CD1c-positive myeloid dendritic cell (primary cell): ENCODE measurements at regions not wholly inside any gene's neighbourhood (a gene's known extent, or its start where the extent isn't known, plus 50 kb on each side); places are given as distances from the start of the nearest gene placed in this dataset.
A peak's percentile ranks its signal among the peaks of the same experiment; 100 is the strongest.

Experiments used
- DNase-seq: peaks from one replicate; pipeline ENCODE4 v3.0.0-alpha.2; 2016; ENCODE audit errors: extremely low spot score

GRCh38 chr15:38073178-38073946 is 138.9 kb downstream of the TMCO5A start:
- no peak for DNase-seq

GRCh38 chr15:38074029-38074428 is 139.6 kb downstream of the TMCO5A start:
- peak; percentile 56 for DNase-seq

GRCh38 chr15:38075466-38075865 is 141.0 kb downstream of the TMCO5A start:
- DNase-seq = no peak

GRCh38 chr15:38076786-38077185 is 142.3 kb downstream of the TMCO5A start:
- DNase-seq = no peak

DNA sequence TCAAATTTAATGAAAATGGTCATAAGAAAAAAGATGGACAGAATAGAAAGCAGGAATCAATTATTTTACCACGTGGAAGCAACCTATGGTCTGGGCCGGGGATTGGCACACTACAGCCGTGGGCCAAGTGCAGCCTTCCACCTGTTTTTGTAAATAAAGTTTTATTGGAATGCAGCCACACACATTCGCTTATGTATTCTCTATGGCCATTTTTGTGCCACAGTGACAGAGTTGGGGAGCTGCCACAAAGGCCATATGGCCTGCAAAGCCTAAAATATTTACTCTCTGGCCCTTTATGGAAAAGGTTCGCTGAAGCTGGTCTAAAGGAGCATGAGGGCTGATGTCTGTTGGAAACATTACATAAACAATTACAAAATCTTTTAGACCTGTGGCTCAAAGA is 144.8 kb downstream of the TMCO5A start:
- no peak for DNase-seq

DNA sequence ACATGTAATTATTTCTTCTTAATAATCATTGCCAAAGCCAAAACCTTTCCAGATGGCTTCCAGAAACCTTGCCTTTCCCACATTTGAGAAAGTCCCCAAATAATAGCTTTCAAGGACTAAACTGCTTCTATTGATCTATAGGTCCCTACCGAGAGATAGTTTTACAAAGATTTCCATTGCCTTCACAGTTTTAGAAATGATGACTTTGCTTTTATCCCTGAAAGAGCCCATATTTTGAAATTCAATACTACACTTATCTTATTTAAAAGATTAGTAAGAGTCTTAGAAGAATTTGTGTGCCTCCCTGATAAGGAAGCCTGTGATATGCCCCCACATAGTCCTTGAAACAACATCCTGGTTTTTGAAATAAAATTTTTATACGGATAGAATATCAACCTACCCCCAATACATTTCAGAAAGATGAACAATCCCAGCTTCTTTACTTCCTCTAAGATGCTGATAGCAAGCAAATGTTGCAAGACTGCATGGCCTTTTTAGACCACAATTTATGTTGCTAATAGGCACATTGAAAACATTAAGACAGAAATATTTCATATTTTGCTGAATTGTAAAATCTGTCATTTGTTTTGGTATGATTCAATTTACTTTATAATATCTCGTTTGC is 146.3 kb downstream of the TMCO5A start:
- peak; percentile 41 for DNase-seq

GRCh38 chr15:38084289-38084688 is 149.8 kb downstream of the TMCO5A start:
- DNase-seq = peak; percentile 81

DNA sequence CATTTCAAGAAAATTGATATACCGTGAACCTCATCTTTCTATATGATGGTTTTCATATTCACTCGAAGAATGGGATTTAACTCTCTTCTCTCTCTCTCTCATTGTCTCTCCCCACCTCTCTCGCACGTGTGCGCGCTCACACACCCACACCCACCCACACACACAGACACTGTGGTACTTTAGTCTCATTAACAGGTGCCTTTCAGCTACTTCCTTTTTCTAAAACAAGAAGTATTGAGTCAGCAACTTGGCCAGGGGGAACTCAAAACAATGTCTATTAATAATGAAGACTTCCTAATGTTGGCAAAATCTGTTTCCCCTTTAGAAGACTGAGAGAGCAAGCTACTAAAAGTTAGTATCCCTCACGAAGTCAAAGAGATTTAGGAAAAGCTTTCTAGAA is 150.7 kb downstream of the TMCO5A start:
- peak; percentile 90 for DNase-seq

- DNase-seq = peak; percentile 61
Measured at GRCh38 chr15:38085931-38086568, 151.6 kb downstream of the TMCO5A start.

DNA sequence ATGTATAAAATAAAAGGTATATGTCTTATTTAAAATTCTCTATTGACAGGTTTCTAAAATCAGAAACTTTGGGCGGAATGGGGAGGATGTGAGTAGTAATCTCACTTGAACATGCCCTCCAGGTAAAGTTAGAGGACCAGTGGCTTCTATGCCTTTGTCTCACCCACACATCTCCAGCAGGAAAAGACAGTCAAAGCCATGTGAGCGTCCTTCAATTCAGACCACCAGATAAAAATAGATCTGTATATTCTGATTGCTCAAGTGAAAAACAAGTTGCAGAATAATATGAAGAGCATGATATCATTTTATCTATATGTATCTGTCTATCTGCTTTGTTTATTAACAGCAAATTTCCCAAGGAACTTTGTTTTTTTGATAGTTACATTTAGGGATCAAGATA is 152.2 kb downstream of the TMCO5A start:
- no peak for DNase-seq

GRCh38 chr15:38088971-38089370 is 154.5 kb downstream of the TMCO5A start:
- no peak for DNase-seq

- no peak for DNase-seq
Measured at GRCh38 chr15:38090223-38090622, 155.8 kb downstream of the TMCO5A start.

DNA sequence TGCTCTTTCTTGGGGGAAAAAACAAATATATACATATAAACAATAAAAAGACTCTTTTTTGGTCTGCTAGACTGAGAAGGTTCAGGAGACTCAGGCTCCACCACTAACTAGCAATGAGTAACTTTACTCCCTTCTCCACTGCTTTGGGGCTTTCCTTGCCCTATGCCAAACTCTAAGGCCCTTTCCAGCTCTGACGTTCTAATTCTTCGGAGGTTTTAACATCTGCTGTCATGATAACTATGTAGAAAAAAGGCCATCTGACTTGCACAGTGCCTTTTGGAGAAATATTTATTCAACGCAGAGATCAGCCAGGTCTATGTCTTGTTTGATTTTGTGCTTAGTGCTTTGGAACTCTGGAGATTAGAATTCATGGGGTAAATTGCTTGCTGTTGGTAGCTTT is 156.2 kb downstream of the TMCO5A start:
- no peak for DNase-seq

- no peak for DNase-seq
Measured at GRCh38 chr15:38091078-38091645, 156.7 kb downstream of the TMCO5A start.

DNA sequence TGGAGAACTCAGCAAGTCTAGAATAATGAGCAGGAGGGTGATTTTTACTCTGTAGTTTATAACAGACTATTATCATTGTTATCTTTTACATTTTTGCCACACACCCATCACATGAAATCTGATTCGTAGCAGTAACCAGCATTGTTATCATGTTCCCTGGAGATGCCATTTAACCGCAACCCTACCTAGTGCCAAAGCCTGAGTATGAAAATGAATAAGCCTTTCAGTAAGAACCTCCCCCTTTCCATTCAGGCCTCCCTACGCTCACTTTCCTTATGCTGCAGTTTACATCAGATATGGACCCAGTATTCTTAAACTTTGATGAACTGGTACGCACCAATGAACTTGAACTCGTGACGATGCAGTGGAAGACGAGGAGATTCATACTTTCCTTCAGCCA is 158.7 kb upstream of the SPRED1 start:
- no peak for DNase-seq

DNA sequence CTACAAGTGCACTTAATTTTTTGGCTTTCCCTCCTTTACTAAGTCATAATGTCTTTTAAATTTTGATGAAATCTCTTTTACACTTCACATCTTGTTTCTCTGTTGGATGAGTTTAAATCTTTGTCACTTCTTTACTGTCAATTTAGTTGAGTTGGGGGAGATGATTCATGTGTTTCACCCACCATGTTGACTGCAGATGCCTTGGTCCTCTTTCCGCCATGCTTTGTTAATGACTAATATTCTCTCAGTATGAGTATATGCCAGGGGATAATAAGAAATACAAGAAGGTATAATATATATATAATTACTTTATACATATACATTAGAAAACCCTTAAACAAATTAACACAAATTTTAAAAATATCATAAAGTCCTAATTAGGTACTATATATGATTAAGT is 149.7 kb upstream of the SPRED1 start:
- DNase-seq = no peak

- no peak for DNase-seq
Measured at GRCh38 chr15:38103564-38103963, 149.1 kb upstream of the SPRED1 start.

GRCh38 chr15:38111070-38111469 is 141.6 kb upstream of the SPRED1 start:
- no peak for DNase-seq

DNA sequence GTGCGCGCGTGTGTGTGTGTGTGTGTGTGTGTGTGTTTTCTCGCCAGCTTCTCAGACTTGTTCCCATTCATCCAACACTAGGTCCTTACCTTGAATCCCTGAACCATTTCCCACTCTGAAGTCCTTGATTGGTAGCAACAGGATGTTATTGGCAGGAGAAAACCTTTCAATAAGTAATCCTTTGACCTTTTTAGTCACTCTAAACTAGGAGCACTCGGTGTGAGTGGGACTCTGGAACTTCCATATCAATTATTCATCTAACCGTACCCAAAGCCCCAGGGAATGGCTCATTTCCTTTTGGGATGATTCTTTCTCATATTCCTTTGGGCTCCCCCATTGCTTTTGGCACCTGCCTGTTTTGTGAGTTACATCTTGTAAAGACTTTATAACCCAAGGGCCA is 140.2 kb upstream of the SPRED1 start:
- DNase-seq = no peak

DNA sequence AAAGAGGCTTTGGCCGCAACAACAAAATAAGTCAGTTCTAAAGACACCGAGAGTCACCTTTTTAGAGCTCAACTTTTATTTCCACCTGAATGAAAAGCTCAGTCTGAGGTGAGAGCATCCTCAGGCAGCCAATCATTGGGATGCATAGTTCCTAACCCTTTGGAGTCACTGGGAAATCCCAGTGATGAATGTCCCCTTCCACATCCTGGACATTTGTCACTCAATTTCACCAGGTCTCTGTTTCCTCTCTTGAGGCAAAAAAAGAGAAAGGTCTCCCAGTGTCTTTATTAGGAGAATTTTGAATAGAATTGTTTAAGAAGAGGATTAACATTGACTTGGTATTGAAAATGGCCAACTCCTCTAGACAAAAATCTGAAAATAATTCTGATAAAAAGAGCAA is 137.5 kb upstream of the SPRED1 start:
- DNase-seq = no peak

GRCh38 chr15:38117781-38118180 is 134.9 kb upstream of the SPRED1 start:
- no peak for DNase-seq

- DNase-seq = peak; percentile 18
Measured at GRCh38 chr15:38119865-38120264, 132.8 kb upstream of the SPRED1 start.

DNA sequence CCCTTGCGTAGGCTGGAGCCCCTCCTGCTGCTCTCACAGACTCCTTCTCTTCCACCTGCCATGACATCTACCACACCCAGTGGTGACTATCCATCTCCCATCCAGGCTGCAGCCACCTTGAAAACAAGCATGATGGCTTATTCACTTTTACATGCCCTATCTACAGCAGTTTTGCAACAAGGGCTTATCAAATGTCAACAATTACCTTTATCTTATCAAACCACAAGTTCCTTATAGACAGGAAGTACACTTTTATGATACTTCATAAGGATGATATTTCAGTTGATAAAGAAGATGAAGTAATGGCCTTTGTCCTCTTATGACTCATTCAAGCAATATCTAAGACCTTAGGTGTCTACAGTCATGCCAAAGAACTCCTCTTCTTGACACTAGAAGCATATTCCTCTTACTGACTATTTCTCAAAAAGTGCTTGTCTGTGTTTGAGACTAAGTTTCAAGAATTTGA is 125.3 kb upstream of the SPRED1 start:
- DNase-seq = peak; percentile 62
